ENCODE measurements at regions not wholly inside any gene's neighbourhood (a gene's known extent, or its start where the extent isn't known, plus 50 kb on each side); places are given as distances from the start of the nearest gene placed in this dataset.
A peak's percentile ranks its signal among the peaks of the same experiment; 100 is the strongest.
"Not testable (repeated sequence)": the region's sequence is repeated elsewhere in the genome, so short reads cannot be mapped to it uniquely, and the experiment has no call there.

GRCh38 chr5:174444479-174445188 lies 279.7 kb upstream of the MSX2 start:
- no peak for DNase-seq (ENCODE audit: low read depth)

- DNase-seq (ENCODE audit: low read depth), result no peak
Measured at GRCh38 chr5:174446446-174446845, 277.9 kb upstream of the MSX2 start.

- DNase-seq (ENCODE audit: low read depth), result no peak
Measured at GRCh38 chr5:174446988-174447387, 277.4 kb upstream of the MSX2 start.

GRCh38 chr5:174448041-174448440 lies 276.3 kb upstream of the MSX2 start:
- DNase-seq (ENCODE audit: low read depth), result no peak

- DNase-seq (ENCODE audit: low read depth), result no peak
Measured at GRCh38 chr5:174448662-174449061, 275.7 kb upstream of the MSX2 start.

GRCh38 chr5:174453690-174454089 lies 270.7 kb upstream of the MSX2 start:
- DNase-seq (ENCODE audit: low read depth), result no peak

GRCh38 chr5:174454464-174454863 lies 269.9 kb upstream of the MSX2 start:
- peak; percentile 24 for DNase-seq (ENCODE audit: low read depth)

- DNase-seq (ENCODE audit: low read depth), result no peak
Measured at GRCh38 chr5:174454890-174455289, 269.5 kb upstream of the MSX2 start.

- DNase-seq (ENCODE audit: low read depth), result no peak
Measured at GRCh38 chr5:174455301-174455700, 269.1 kb upstream of the MSX2 start.

- no peak for DNase-seq (ENCODE audit: low read depth)
Measured at GRCh38 chr5:174457141-174457678, 267.2 kb upstream of the MSX2 start.

- no peak for DNase-seq (ENCODE audit: low read depth)
Measured at GRCh38 chr5:174459071-174459702, 265.2 kb upstream of the MSX2 start.

GRCh38 chr5:174459832-174460448 lies 264.4 kb upstream of the MSX2 start:
- no peak for DNase-seq (ENCODE audit: low read depth)

- no peak for DNase-seq (ENCODE audit: low read depth)
Measured at GRCh38 chr5:174462129-174462528, 262.3 kb upstream of the MSX2 start.

GRCh38 chr5:174464504-174465165 lies 259.7 kb upstream of the MSX2 start:
- DNase-seq (ENCODE audit: low read depth), result no peak

- DNase-seq (ENCODE audit: low read depth), result not testable (repeated sequence)
Measured at GRCh38 chr5:174471528-174471927, 252.9 kb upstream of the MSX2 start.

- DNase-seq (ENCODE audit: low read depth), result no peak
Measured at GRCh38 chr5:174472956-174473355, 251.4 kb upstream of the MSX2 start.

GRCh38 chr5:174476001-174476400 lies 248.4 kb upstream of the MSX2 start:
- DNase-seq (ENCODE audit: low read depth), result not testable (repeated sequence)

- DNase-seq (ENCODE audit: low read depth), result no peak
Measured at GRCh38 chr5:174479325-174479724, 245.1 kb upstream of the MSX2 start.

GRCh38 chr5:174481737-174482136 lies 242.6 kb upstream of the MSX2 start:
- no peak for DNase-seq (ENCODE audit: low read depth)

GRCh38 chr5:174482607-174483024 lies 241.8 kb upstream of the MSX2 start:
- no peak for DNase-seq (ENCODE audit: low read depth)

GRCh38 chr5:174483411-174483810 lies 241.0 kb upstream of the MSX2 start:
- DNase-seq (ENCODE audit: low read depth), result no peak

- DNase-seq (ENCODE audit: low read depth), result no peak
Measured at GRCh38 chr5:174489215-174489614, 235.2 kb upstream of the MSX2 start.

Measured in T-helper 22 cell (primary cell).